ENCODE measurements at regions not wholly inside any gene's neighbourhood (a gene's known extent, or its start where the extent isn't known, plus 50 kb on each side); places are given as distances from the start of the nearest gene placed in this dataset.
A peak's percentile ranks its signal among the peaks of the same experiment; 100 is the strongest.

DNA sequence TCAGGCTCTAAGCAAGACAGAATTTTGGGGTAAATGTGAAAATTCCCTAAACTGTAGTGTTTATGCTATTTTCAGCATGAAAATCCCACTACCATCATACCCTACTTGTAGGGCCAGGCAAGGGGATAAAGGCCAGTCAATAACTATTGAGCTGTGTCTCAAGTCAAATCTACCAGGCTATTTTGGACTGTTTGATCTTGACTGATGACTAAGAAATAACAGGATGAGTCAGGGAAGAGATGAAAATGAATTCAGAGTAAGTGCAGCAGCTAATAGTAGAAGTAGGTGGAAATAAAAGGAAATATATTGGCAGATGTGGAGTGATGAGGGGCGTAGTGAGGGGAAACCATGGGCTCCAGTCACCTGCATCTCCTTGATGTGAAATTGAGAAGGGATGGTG, 225.8 kb upstream of the PHYHIPL start:
- H3K27ac Mint-ChIP-seq: peak overlapping the region in 1 of 7 donors; percentile 32
- H3K4me1 Mint-ChIP-seq: no peaks in the 10 kb centered on the region
- Histone ChIP-seq H3K4me3 (ENCODE audit: low read length in 2 of 2) (no peak overlapping the region), H3K4me1 (ENCODE audit: insufficient read depth, low read length) (no peaks in the 10 kb centered on the region), H3K36me3 (ENCODE audit: insufficient read depth, low read length) (no peaks in the 10 kb centered on the region), H3K27ac (ENCODE audit: low read depth, low read length) (no peak overlapping the region), H3K9me3 (ENCODE audit: control insufficient read depth in 1 of 2, low read length in 2 of 2) (no peaks in the 10 kb centered on the region), H3K27me3 (ENCODE audit: insufficient read depth, low read length) (no peaks in the 10 kb centered on the region)
- H3K9me3 Mint-ChIP-seq: no peaks in the 10 kb centered on the region
- H3K27me3 Mint-ChIP-seq: peaks cover 3 to 4% of the 10 kb centered on the region in 2 donors
- intact Hi-C loops (cut with micrococcal nuclease): no loop called here
- H3K4me3 Mint-ChIP-seq: no peak overlapping the region
- H3K36me3 Mint-ChIP-seq: no peaks in the 10 kb centered on the region
- ChIA-PET CTCF (ENCODE audit: partially characterized antibody) (no interaction called here), POLR2A (ENCODE audit: partially characterized antibody) (no interaction called here)
- DNase-seq: no peak

DNA sequence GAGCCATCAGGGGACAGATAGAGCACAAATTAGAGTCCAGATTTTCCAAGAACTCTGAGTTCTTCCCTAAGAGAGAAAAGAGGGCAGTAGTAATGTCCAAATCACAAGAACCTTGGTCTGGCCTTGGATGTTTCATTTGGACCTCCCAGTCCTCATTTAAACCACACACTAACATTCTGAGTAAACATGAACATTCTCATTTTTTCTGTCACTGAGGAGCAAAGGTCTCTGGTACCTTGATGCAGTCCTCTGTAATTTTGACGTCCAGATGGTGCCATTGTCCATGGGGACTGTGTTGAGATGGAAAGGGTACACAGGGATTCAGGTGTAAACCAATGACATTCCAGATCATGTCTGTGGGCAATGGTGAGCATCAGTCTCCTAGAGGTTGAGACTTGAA, 225.4 kb upstream of the PHYHIPL start:
- no peaks in the 10 kb centered on the region for H3K9me3 ChIP-seq (ENCODE audit: control insufficient read depth in 1 of 2, low read length in 2 of 2)
- intact Hi-C loops (cut with micrococcal nuclease): no loop called here
- Mint-ChIP-seq H3K4me3 (no peak overlapping the region), H3K9me3 (no peaks in the 10 kb centered on the region), H3K27me3 (peaks cover 3 to 4% of the 10 kb centered on the region in 2 donors), H3K4me1 (no peaks in the 10 kb centered on the region), H3K36me3 (no peaks in the 10 kb centered on the region), H3K27ac (no peak overlapping the region)
- DNase-seq: no peak
- no peaks in the 10 kb centered on the region for H3K36me3 ChIP-seq (ENCODE audit: insufficient read depth, low read length)
- ChIA-PET POLR2A (ENCODE audit: partially characterized antibody) (no interaction called here), CTCF (ENCODE audit: partially characterized antibody) (interaction anchor here (1.1 kb wide), 1 partner anchor 29 kb away, joined by 4 read pairs; no protein-coding TSS in a partner anchor)
- H3K4me1 ChIP-seq (ENCODE audit: insufficient read depth, low read length): no peaks in the 10 kb centered on the region
- H3K4me3 ChIP-seq (ENCODE audit: low read length in 2 of 2): no peak overlapping the region
- no peaks in the 10 kb centered on the region for H3K27me3 ChIP-seq (ENCODE audit: insufficient read depth, low read length)
- no peak overlapping the region for H3K27ac ChIP-seq (ENCODE audit: low read depth, low read length)

DNA sequence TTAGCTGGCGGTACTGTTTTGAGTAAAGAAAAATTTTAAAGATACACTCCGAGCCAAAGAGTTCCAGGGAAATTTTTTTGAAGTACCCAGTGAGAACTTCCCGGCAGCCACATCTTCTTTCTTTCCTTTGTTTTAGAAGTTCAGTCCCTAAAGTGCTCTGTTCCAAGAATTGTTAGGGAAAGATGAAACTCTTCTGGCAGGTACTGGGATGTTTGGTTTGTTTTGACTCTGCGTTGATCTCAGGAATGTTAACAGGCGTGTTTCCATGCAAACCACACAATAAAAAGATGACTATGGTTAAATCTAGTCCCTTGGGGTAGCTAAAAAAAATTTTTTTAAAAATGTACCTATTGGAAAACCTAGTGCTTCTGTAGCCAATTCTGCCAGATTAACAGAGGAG, 224.7 kb upstream of the PHYHIPL start:
- intact Hi-C loops (cut with micrococcal nuclease): no loop called here
- POLR2A ChIA-PET (ENCODE audit: partially characterized antibody): no interaction called here
- no peaks in the 10 kb centered on the region for H3K36me3 Mint-ChIP-seq
- H3K9me3 ChIP-seq (ENCODE audit: control insufficient read depth in 1 of 2, low read length in 2 of 2): no peaks in the 10 kb centered on the region
- no peaks in the 10 kb centered on the region for H3K4me1 ChIP-seq (ENCODE audit: insufficient read depth, low read length)
- no peak overlapping the region for H3K27ac Mint-ChIP-seq
- no peaks in the 10 kb centered on the region for H3K9me3 Mint-ChIP-seq
- H3K27ac ChIP-seq (ENCODE audit: low read depth, low read length): no peak overlapping the region
- no peaks in the 10 kb centered on the region for H3K4me1 Mint-ChIP-seq
- no peak for DNase-seq
- H3K36me3 ChIP-seq (ENCODE audit: insufficient read depth, low read length): no peaks in the 10 kb centered on the region
- CTCF ChIA-PET (ENCODE audit: partially characterized antibody): interaction anchor here (1.1 kb wide), 1 partner anchor 30 kb away, joined by 4 read pairs; no protein-coding TSS in a partner anchor
- H3K4me3 ChIP-seq (ENCODE audit: low read length in 2 of 2): no peak overlapping the region
- no peaks in the 10 kb centered on the region for H3K27me3 ChIP-seq (ENCODE audit: insufficient read depth, low read length)
- H3K4me3 Mint-ChIP-seq: no peak overlapping the region
- peaks cover 3 to 4% of the 10 kb centered on the region in 2 donors for H3K27me3 Mint-ChIP-seq

DNA sequence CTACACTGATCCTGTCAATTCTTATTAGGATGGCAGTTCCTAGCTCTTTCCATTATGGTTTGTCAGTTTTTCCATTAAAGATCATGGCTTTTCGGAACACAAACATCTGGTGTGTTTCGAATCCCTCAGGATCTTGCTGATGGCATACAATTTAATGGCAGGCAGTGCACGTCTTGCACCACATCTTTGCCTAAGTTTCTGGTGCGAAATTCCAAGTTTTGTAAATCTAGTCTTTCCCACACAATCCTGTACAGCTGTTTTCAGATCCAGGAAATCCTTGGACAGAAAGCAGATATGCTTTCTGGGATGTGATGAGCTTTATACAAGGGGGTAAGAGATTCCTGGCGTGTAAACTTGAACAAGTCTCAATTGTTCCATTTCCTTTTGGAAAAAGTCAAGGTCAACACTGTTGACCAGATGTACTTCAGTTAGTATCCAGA, 224.3 kb upstream of the PHYHIPL start:
- no peaks in the 10 kb centered on the region for H3K9me3 ChIP-seq (ENCODE audit: control insufficient read depth in 1 of 2, low read length in 2 of 2)
- no peaks in the 10 kb centered on the region for H3K9me3 Mint-ChIP-seq
- H3K4me3 ChIP-seq (ENCODE audit: low read length in 2 of 2): no peak overlapping the region
- ChIA-PET POLR2A (ENCODE audit: partially characterized antibody) (no interaction called here), CTCF (ENCODE audit: partially characterized antibody) (interaction anchor here (1.1 kb wide), 1 partner anchor 30 kb away, joined by 4 read pairs; no protein-coding TSS in a partner anchor)
- no peaks in the 10 kb centered on the region for H3K36me3 Mint-ChIP-seq
- H3K27ac ChIP-seq (ENCODE audit: low read depth, low read length): no peak overlapping the region
- no peaks in the 10 kb centered on the region for H3K36me3 ChIP-seq (ENCODE audit: insufficient read depth, low read length)
- H3K27me3 Mint-ChIP-seq: peaks cover 3 to 4% of the 10 kb centered on the region in 2 donors
- H3K4me1 ChIP-seq (ENCODE audit: insufficient read depth, low read length): no peaks in the 10 kb centered on the region
- no peak for DNase-seq
- H3K4me3 Mint-ChIP-seq: no peak overlapping the region
- no peaks in the 10 kb centered on the region for H3K4me1 Mint-ChIP-seq
- intact Hi-C loops (cut with micrococcal nuclease): no loop called here
- no peaks in the 10 kb centered on the region for H3K27me3 ChIP-seq (ENCODE audit: insufficient read depth, low read length)
- H3K27ac Mint-ChIP-seq: no peak overlapping the region

DNA sequence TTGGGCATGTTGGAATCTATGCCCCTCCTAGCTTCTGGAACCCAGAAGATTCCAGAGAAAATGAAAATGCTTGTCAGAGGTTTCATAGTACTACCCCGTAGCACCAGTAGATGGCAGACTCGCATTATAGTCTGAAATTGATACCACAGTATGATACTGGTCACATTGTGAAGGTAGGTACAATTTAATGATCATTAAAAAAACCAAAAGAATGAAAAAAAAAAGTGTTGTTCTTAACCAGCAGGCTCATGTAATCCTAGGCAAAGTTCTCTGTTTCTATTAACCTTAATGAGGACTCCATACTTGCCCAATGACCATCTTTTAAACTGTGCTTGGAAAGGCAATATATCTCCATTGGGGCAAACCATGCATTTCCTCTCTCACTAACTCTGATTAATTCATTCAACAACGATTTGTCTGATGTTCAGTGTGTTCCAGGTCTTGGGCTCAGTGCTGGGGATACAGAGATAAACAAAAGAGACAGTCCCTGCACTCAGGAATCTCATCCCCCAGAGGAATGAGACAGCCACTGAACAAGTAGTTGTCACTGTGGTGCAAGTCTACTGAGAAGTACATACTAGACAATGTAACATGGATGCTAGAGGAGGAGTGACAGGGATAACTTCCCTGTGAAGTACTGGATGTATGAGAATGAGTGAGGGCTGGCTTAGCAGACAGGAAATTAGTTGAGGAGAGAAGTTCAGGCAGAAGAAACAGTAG, 223.5 kb upstream of the PHYHIPL start:
- intact Hi-C loops (cut with micrococcal nuclease): no loop called here
- H3K27me3 ChIP-seq (ENCODE audit: insufficient read depth, low read length): no peaks in the 10 kb centered on the region
- CTCF ChIA-PET (ENCODE audit: partially characterized antibody): no interaction called here
- no peak overlapping the region for H3K27ac ChIP-seq (ENCODE audit: low read depth, low read length)
- DNase-seq: no peak
- no peaks in the 10 kb centered on the region for H3K36me3 ChIP-seq (ENCODE audit: insufficient read depth, low read length)
- POLR2A ChIA-PET (ENCODE audit: partially characterized antibody): no interaction called here
- Mint-ChIP-seq H3K9me3 (no peaks in the 10 kb centered on the region), H3K36me3 (no peaks in the 10 kb centered on the region), H3K4me3 (no peak overlapping the region), H3K4me1 (no peaks in the 10 kb centered on the region), H3K27ac (no peak overlapping the region), H3K27me3 (peaks cover 3 to 4% of the 10 kb centered on the region in 2 donors)
- no peaks in the 10 kb centered on the region for H3K4me1 ChIP-seq (ENCODE audit: insufficient read depth, low read length)
- H3K9me3 ChIP-seq (ENCODE audit: control insufficient read depth in 1 of 2, low read length in 2 of 2): no peaks in the 10 kb centered on the region
- H3K4me3 ChIP-seq (ENCODE audit: low read length in 2 of 2): no peak overlapping the region

DNA sequence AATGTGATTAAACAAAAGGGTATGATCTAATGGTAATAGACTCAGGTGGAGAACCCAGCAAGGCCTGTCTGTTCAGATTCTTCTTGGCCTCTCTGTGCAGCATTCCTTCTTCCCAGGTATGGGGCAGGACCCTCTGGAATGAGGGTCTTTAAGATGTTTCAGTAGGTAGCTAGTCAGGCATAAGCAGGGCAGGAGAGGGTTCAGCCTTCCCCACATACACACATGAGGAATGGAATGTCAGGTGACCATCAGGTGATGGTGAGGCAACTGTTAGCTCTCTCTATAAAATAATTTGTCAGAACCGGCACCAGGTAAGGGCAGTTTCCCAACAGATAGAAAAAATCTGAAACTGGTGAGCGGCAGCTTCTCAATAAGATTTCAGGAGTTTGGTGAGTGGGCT, 222.3 kb upstream of the PHYHIPL start:
- no peak overlapping the region for H3K4me3 Mint-ChIP-seq
- H3K36me3 Mint-ChIP-seq: no peaks in the 10 kb centered on the region
- Histone ChIP-seq H3K4me1 (ENCODE audit: insufficient read depth, low read length) (no peaks in the 10 kb centered on the region), H3K4me3 (ENCODE audit: low read length in 2 of 2) (no peak overlapping the region), H3K27ac (ENCODE audit: low read depth, low read length) (no peak overlapping the region), H3K9me3 (ENCODE audit: control insufficient read depth in 1 of 2, low read length in 2 of 2) (no peaks in the 10 kb centered on the region), H3K36me3 (ENCODE audit: insufficient read depth, low read length) (no peaks in the 10 kb centered on the region), H3K27me3 (ENCODE audit: insufficient read depth, low read length) (no peaks in the 10 kb centered on the region)
- no peak overlapping the region for H3K27ac Mint-ChIP-seq
- H3K9me3 Mint-ChIP-seq: no peaks in the 10 kb centered on the region
- no peak for DNase-seq
- peaks cover 3 to 4% of the 10 kb centered on the region in 2 donors for H3K27me3 Mint-ChIP-seq
- intact Hi-C loops (cut with micrococcal nuclease): no loop called here
- H3K4me1 Mint-ChIP-seq: no peaks in the 10 kb centered on the region
- ChIA-PET POLR2A (ENCODE audit: partially characterized antibody) (no interaction called here), CTCF (ENCODE audit: partially characterized antibody) (no interaction called here)

DNA sequence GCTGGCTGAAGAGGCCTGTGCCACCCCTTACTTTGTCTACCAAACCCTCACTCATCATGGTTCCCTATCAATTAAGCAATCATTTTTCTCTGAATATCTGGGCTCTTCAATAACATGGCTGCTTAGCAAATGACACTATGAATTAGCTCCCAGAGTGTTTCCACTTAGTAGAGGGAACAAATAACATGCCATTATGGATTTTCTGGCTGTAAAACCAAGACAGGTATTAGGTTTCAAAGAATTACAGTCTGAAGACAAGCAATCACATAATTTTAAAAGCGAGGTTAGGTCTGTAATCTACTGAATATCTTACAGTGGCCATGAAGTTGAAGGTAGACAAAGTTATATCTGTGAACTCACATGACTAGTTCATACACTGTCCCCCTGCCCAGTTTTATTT, 220.8 kb upstream of the PHYHIPL start:
- no peaks in the 10 kb centered on the region for H3K9me3 ChIP-seq (ENCODE audit: control insufficient read depth in 1 of 2, low read length in 2 of 2)
- H3K4me1 Mint-ChIP-seq: no peaks in the 10 kb centered on the region
- H3K4me3 ChIP-seq (ENCODE audit: low read length in 2 of 2): no peak overlapping the region
- H3K36me3 Mint-ChIP-seq: no peaks in the 10 kb centered on the region
- no peaks in the 10 kb centered on the region for H3K27me3 ChIP-seq (ENCODE audit: insufficient read depth, low read length)
- H3K9me3 Mint-ChIP-seq: no peaks in the 10 kb centered on the region
- H3K27ac ChIP-seq (ENCODE audit: low read depth, low read length): no peak overlapping the region
- no peak for DNase-seq
- H3K36me3 ChIP-seq (ENCODE audit: insufficient read depth, low read length): no peaks in the 10 kb centered on the region
- H3K27ac Mint-ChIP-seq: no peak overlapping the region
- intact Hi-C loops (cut with micrococcal nuclease): no loop called here
- ChIA-PET CTCF (ENCODE audit: partially characterized antibody) (no interaction called here), POLR2A (ENCODE audit: partially characterized antibody) (no interaction called here)
- peaks cover 3% of the 10 kb centered on the region in 2 donors for H3K27me3 Mint-ChIP-seq
- H3K4me1 ChIP-seq (ENCODE audit: insufficient read depth, low read length): no peaks in the 10 kb centered on the region
- no peak overlapping the region for H3K4me3 Mint-ChIP-seq
